Liver (tissue), 8 donors: ENCODE measurements at regions not wholly inside any gene's neighbourhood (a gene's known extent, or its start where the extent isn't known, plus 50 kb on each side); places are given as distances from the start of the nearest gene placed in this dataset.

ENCODE experiments used
- DNase-seq: peaks from one replicate; pipeline ENCODE4 v3.0.0-alpha.2; 2017; ENCODE audit warnings: low spot score
- H3K27ac ChIP-seq, 2 donors: one replicate each; pipeline ENCODE4 v1.7.0; 2013; ENCODE audit warnings: inconsistent platforms in 2 of 2, low read length in 2 of 2, control low read depth in 1 of 2, low read depth in 1 of 2, mild to moderate bottlenecking in 1 of 2
- H3K27me3 ChIP-seq, 4 donors: one replicate each; pipeline versions ENCODE4 v1.6.1 to v1.7.0; 2013; ENCODE audit warnings: low read length in 3 of 4, inconsistent platforms in 1 of 4, mild to moderate bottlenecking in 1 of 4, moderate library complexity in 1 of 4; ENCODE audit not compliant: control insufficient read depth in 4 of 4, insufficient read depth in 4 of 4
- H3K36me3 ChIP-seq, 4 donors: one replicate each; pipeline versions ENCODE4 v1.6.1 to v1.7.0; 2013; ENCODE audit warnings: low read length in 3 of 4, mild to moderate bottlenecking in 3 of 4, low read depth in 1 of 4, moderate library complexity in 1 of 4; ENCODE audit not compliant: control insufficient read depth in 4 of 4, insufficient read depth in 3 of 4
- H3K4me1 ChIP-seq, 4 donors: one replicate each; pipeline versions ENCODE4 v1.6.1 to v1.7.0; 2013; ENCODE audit warnings: low read length in 3 of 4, mild to moderate bottlenecking in 3 of 4, moderate library complexity in 1 of 4; ENCODE audit not compliant: control insufficient read depth in 4 of 4, insufficient read depth in 4 of 4
- H3K4me3 ChIP-seq, 3 donors: one replicate each; pipeline versions ENCODE4 v1.6.1 to v1.7.0; 2013; ENCODE audit warnings: low read length in 3 of 3, control low read depth in 1 of 3, low read depth in 1 of 3, mild to moderate bottlenecking in 1 of 3
- H3K9ac ChIP-seq, 2 donors: one replicate each; pipeline ENCODE4 v1.7.0; 2013; ENCODE audit warnings: low read length in 2 of 2, mild to moderate bottlenecking in 2 of 2, moderate library complexity in 2 of 2, control low read depth in 1 of 2, low read depth in 1 of 2
- H3K9me3 ChIP-seq, 4 donors: one replicate each; pipeline versions ENCODE4 v1.6.1 to v1.7.0; 2013; ENCODE audit warnings: low read length in 3 of 4; ENCODE audit not compliant: control insufficient read depth in 4 of 4
- ATF3 ChIP-seq: IDR thresholded peaks from 2 replicates; pipeline ENCODE4 v1.6.1; 2016; ENCODE audit warnings: antibody characterized with exemption
- CTCF ChIP-seq: fragments of 150-350 bp; IDR thresholded peaks from 2 replicates; pipeline ENCODE4 v1.5.1; 2017; ENCODE audit warnings: improper control_type of control experiment, low read depth, low read length; ENCODE audit not compliant: missing input control
- EGR1 ChIP-seq, 2 donors: IDR thresholded peaks; 2 replicates each; pipeline ENCODE4 v1.6.1; 2016 to 2018; ENCODE audit warnings: antibody characterized with exemption in 2 of 2, low read depth in 2 of 2
- FOXA1 ChIP-seq: IDR thresholded peaks from 2 replicates; pipeline ENCODE4 v1.6.1; 2016; ENCODE audit warnings: antibody characterized with exemption
- FOXA2 ChIP-seq: IDR thresholded peaks from 2 replicates; pipeline ENCODE4 v1.6.1; 2016; ENCODE audit warnings: antibody characterized with exemption
- GABPA ChIP-seq, 2 donors: IDR thresholded peaks in 1 of 2; conservative IDR thresholded peaks in 1 of 2; 2 replicates each; pipeline ENCODE4 v1.6.1; 2016; ENCODE audit warnings: antibody characterized with exemption in 2 of 2, mild to moderate bottlenecking in 1 of 2, moderate library complexity in 1 of 2
- HNF4A ChIP-seq, 2 donors: conservative IDR thresholded peaks; 2 replicates each; pipeline ENCODE4 v1.6.1; 2016; ENCODE audit warnings: antibody characterized with exemption in 2 of 2, mild to moderate bottlenecking in 2 of 2
- HNF4G ChIP-seq: IDR thresholded peaks from 2 replicates; pipeline ENCODE4 v1.6.1; 2016; ENCODE audit warnings: antibody characterized with exemption
- JUND ChIP-seq, 2 donors: IDR thresholded peaks; 2 replicates each; pipeline ENCODE4 v1.6.1; 2016; ENCODE audit warnings: antibody characterized with exemption in 2 of 2
- MAX ChIP-seq: IDR thresholded peaks from 2 replicates; pipeline ENCODE4 v1.6.1; 2016; ENCODE audit warnings: antibody characterized with exemption
- NR2F2 ChIP-seq: IDR thresholded peaks from 2 replicates; pipeline ENCODE4 v1.6.1; 2016; ENCODE audit warnings: antibody characterized with exemption
- RAD21 ChIP-seq, 2 donors: IDR thresholded peaks; 2 replicates each; pipeline ENCODE4 v1.6.1; 2016; ENCODE audit warnings: antibody characterized with exemption in 2 of 2, mild to moderate bottlenecking in 2 of 2
- REST ChIP-seq: IDR thresholded peaks from 2 replicates; pipeline ENCODE4 v1.6.1; 2016; ENCODE audit warnings: antibody characterized with exemption, mild to moderate bottlenecking
- RXRA ChIP-seq, 2 donors: IDR thresholded peaks; 2 replicates each; pipeline ENCODE4 v1.6.1; 2017 to 2018; ENCODE audit warnings: antibody characterized with exemption in 2 of 2, mild to moderate bottlenecking in 1 of 2
- SP1 ChIP-seq: IDR thresholded peaks from 2 replicates; pipeline ENCODE4 v1.6.1; 2018; ENCODE audit warnings: antibody characterized with exemption, mild to moderate bottlenecking
- TAF1 ChIP-seq: conservative IDR thresholded peaks from 2 replicates; pipeline ENCODE4 v1.6.1; 2016; ENCODE audit warnings: antibody characterized with exemption, mild to moderate bottlenecking
- YY1 ChIP-seq: IDR thresholded peaks from 2 replicates; pipeline ENCODE4 v1.6.1; 2016; ENCODE audit warnings: antibody characterized with exemption, mild to moderate bottlenecking
- ZBTB33 ChIP-seq: IDR thresholded peaks from 2 replicates; pipeline ENCODE4 v1.6.1; 2016; ENCODE audit warnings: antibody characterized with exemption
- WGBS: extraction: QIAGEN DNeasy Blood & Tissue Kit; methylation state at CpG from one replicate; pipeline ENCODE4 v1.1.7; 2013; 5-methylcytosine and 5-hydroxymethylcytosine counted together
- donor health status: healthy.
- donor health status: healthy.
- donor health status: healthy.
- donor health status: healthy.
- donor health status: healthy.

GRCh38 chr15:35757361-35757760 is 211.4 kb upstream of the DPH6 start:
- no peak for DNase-seq
- H3K36me3 ChIP-seq: no peaks in the 10 kb centered on the region
- H3K27me3 ChIP-seq: no peaks in the 10 kb centered on the region
- whole genome bisulfite sequencing: 44% methylated on average over 2 of the region's 2 CpGs
- no peak overlapping the region for H3K9ac ChIP-seq
- no peak overlapping the region for H3K27ac ChIP-seq
- TF ChIP-seq MAX: no peak
- no peak for TF ChIP-seq HNF4A (conservative IDR thresholded peaks at IDR 0.05)
- no peak for TF ChIP-seq EGR1 (IDR thresholded peaks at IDR 0.05; ENCODE audit: low read depth in 2 of 2)
- no peak for TF ChIP-seq FOXA1
- TF ChIP-seq YY1: no peak
- H3K4me3 ChIP-seq: no peak overlapping the region
- H3K9me3 ChIP-seq: no peaks in the 10 kb centered on the region
- H3K4me1 ChIP-seq: peaks cover 5 to 51% (median 39%) of the 10 kb centered on the region in 4 donors

GRCh38 chr15:35757765-35758164 is 211.8 kb upstream of the DPH6 start:
- TF ChIP-seq TAF1 (no peak), GABPA (IDR thresholded peaks at IDR 0.05 in 1 of 2, conservative IDR thresholded peaks at IDR 0.05 in 1 of 2) (no peak), NR2F2 (no peak), HNF4A (conservative IDR thresholded peaks at IDR 0.05) (peak; percentile 24 to 32), ZBTB33 (peak; percentile 33), FOXA1 (peak; percentile 31), SP1 (peak; percentile 36), YY1 (peak; percentile 60), EGR1 (IDR thresholded peaks at IDR 0.05; ENCODE audit: low read depth in 2 of 2) (no peak), RXRA (IDR thresholded peaks at IDR 0.05) (peak in 1 of 2 donors; percentile 42), ATF3 (no peak), HNF4G (no peak), FOXA2 (peak; percentile 60), CTCF (no peak), REST (no peak), RAD21 (IDR thresholded peaks at IDR 0.05) (peak in 1 of 2 donors; percentile 19), JUND (IDR thresholded peaks at IDR 0.05) (peak; percentile 9 to 28), MAX (peak; percentile 78)
- no peak overlapping the region for H3K27ac ChIP-seq
- no peak overlapping the region for H3K9ac ChIP-seq
- peaks cover 5 to 50% (median 39%) of the 10 kb centered on the region in 4 donors for H3K4me1 ChIP-seq
- no peaks in the 10 kb centered on the region for H3K27me3 ChIP-seq
- WGBS: 49% methylated on average over 3 of the region's 3 CpGs
- no peaks in the 10 kb centered on the region for H3K9me3 ChIP-seq
- H3K36me3 ChIP-seq: no peaks in the 10 kb centered on the region
- no peak for DNase-seq
- H3K4me3 ChIP-seq: no peak overlapping the region
